HG03342 (cell line): ENCODE measurements at regions not wholly inside any gene's neighbourhood (a gene's known extent, or its start where the extent isn't known, plus 50 kb on each side); places are given as distances from the start of the nearest gene placed in this dataset.

ENCODE experiments used
- ATAC-seq: cut with Tn5 transposase; IDR thresholded peaks from one replicate; pipeline ENCODE4 v1.9.1; 2021; ENCODE audit warnings: mild to moderate bottlenecking, moderate library complexity; ENCODE audit not compliant: unreplicated experiment

DNA sequence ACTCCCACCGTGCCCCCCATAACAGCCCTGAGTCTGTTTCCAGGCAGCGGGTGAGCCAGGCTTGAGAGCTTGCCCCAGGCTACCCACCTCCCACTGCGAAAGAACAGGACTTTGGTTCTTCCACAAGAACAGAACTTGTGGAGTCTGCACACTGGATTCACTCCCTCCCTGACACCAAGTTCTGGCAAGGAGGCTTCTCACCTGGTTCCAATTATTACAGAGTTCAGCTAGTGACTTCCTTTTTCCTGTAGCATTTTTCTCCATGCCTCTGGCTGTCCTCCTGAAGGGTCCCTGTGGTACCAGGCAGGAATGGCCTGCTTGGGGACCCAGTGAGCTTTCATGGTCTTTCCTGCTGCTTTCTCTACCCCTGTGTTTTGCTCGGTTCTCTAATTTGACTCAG is 208.6 kb upstream of the SFRP2 start:
- no peak for ATAC-seq

DNA sequence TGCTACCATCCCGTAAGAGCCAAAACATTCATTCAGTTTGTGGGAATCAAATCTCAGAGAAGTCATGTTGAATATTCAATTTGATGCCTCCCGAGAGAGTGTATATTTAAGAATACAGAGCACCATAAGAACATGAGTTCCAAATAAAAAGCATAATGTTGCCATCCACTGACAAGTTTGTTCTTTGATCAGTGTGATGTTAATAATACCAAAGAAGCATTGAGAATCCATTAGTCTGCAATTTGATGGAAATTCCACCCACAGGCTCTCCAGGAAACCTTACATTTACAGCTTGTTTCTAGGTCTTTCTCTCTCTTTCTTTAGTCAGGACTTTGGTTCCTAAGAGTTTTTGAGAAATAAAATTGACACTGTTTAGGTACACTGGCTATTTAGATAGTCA is 200.6 kb upstream of the SFRP2 start:
- no peak for ATAC-seq

GRCh38 chr4:153988492-153989363 is 199.8 kb upstream of the SFRP2 start:
- no peak for ATAC-seq

GRCh38 chr4:153987291-153987690 is 198.4 kb upstream of the SFRP2 start:
- no peak for ATAC-seq

GRCh38 chr4:153976954-153977353 is 188.1 kb upstream of the SFRP2 start:
- ATAC-seq = no peak

DNA sequence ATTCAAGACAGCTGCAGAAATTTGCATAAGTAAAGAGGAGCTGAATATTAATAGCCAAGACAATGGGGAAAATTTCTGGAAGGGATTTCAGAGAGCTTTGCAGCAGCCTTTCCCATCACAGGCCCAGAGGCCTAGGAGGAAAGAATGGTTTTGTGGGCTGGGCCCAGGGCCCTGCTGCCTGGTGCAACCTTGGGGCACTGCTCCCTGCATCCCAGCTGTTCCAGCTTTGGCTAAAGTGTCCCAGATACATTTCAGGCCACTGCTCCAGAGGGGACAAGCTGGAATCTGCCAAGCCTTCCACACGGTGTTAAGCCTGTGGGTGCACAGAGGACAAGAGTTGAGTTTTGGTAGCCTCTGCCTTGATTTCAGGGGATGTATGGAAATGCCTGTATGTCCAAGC is 185.6 kb upstream of the SFRP2 start:
- no peak for ATAC-seq

DNA sequence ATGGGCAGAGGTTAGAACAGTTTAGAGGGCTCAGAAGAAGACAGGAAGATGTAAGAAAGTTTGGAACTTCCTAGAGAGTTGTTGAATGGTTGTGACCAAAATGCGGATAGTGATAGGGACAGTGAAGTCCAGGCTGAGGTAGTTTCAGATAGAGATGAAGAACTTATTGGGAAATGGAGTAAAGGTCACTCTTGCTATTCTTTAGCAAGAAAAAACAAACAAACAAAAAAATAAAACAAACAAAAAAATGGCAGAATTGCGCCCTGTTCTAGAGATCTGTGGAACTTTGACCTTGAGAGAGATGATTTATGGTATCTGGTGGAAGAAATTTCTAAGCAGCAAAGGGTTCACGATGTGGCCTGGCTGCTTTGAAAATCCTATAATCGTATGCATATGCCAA is 185.1 kb upstream of the SFRP2 start:
- no peak for ATAC-seq

DNA sequence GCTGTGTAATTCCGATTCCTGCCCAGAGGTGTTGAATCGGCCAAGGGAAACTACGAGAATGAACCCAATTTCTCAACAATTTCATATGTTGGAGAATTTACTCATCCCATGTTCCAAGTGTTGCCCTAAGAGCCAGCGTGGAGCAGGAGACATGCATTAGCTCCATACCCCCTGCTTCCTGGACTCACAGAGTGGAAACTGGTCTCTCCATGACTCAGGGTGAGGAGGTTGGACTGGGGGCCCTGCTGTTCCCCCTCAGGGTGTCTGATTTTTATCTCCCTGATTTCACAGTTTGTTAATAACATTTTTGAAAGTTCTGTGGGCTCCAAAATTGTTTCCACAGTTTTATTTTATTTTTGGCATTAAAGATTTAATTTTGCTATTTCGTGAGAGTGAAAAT is 183.0 kb upstream of the SFRP2 start:
- no peak for ATAC-seq

GRCh38 chr4:153970169-153970568 is 181.3 kb upstream of the SFRP2 start:
- no peak for ATAC-seq

DNA sequence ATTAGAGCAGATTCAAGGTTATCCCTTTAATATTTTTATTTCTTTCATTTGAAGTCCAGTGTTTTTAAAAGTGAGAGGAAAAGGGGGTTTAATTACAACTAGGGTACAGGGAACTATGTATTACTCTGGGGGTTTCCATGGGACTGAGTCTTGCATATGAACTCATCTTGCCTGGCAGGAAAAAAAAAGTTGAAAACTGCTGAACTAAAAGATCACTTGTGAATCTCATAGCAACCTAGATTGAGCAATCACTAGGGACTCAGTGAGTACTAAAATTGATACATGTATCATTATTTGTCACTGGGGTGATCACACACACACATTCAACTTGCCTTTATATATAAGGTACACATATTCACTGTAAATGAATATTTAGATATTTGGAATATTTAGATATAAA is 180.7 kb upstream of the SFRP2 start:
- ATAC-seq = no peak

DNA sequence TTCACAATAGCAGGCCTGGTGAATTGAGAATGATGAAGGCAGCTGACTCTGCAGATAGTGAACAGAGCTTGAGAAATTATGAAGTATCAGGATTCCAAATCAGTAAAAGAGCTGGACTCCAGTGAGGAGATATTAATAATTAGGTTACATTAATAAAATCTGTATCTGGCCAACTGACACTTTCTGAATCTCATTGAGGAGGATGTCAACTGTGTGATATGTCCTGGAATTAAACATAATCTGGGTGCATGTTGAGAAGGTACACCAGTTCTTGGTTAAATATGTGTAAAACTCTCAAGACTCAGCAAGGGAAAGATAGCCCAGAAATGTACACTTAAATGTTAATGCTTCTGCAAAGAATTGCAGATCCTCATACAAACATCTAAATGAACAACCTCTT is 177.8 kb upstream of the SFRP2 start:
- ATAC-seq = no peak

DNA sequence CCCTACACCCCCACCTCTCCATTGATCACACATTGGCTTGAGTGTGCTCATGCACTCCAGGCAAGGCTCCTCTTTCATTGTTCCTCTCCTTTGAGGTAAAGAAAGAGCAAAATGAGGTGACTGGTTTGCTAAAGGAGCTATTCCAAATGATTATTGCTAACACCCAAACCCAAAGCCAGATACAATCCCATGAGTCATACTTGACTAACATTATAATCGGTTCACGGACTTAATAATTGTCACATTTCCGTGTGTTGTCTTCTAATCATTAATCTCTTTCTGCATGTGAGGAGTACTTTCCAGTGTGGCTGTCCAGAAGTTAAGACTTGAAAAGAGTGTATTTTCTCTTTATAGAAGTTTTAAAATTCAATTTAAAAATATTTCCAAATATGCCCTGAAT is 174.3 kb upstream of the SFRP2 start:
- ATAC-seq = no peak

GRCh38 chr4:153962311-153963039 is 173.6 kb upstream of the SFRP2 start:
- ATAC-seq = no peak

- no peak for ATAC-seq
These were observed 166.4 kb upstream of the SFRP2 start for GRCh38 chr4:153955327-153955726.

DNA sequence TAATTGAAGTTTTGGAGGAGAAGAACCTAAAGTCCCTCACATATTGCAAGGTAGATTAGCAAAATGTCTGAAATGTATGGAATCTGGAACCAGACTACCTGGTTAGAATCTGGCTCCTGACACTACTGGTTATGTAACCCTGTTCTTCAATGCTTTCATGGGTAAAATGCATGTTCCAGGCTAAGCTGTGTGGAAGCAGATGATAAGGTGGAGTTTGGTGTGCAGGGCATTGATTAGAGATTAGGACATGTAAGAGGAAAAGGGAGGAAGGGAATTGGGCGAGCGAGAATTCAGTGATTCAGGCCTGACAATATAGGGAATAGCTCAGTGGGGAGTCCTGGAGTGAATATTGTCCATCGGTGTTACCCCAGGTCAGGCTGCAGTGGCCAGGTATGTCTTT is 165.8 kb upstream of the SFRP2 start:
- ATAC-seq = no peak

DNA sequence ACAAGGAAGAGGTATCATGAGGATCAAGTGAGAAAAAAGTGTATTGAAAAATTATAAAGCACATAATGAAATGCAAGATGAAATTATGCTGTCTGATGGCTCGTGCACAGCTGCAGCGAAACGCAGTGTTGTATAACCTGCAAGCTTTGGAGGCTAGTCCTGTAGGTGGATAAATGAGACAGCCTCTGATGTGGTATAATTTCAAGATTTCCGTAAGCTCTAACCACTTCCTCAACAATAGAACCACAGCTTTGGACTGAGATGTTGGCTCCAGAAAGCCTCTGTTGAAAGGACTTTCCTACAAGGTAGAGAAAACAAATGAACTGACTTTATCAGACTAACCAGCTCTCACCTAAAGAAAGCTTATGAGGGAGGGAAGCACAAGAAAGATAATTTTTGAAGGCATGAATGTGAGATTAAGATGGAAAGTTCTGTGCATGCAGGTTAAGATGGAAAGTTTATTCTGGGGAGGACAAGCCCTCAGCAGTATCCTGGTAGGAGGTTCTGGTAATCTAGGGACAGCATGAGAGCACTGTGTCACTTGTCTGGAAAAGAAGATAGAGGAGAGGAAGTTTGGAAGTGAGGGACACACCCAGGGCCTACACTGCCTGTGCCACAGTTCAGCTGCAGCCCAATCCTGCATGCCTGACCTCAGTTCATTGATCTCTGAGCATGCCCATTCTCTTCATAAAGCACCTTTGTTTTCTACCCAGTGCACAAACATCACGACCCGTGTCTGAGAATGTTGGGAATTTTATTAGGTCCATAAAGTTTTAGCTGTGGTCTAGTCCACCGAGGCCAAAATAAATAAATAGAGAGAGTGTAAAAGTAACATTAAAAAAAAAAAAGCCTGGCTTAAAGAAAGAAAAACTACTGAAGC is 161.5 kb upstream of the SFRP2 start:
- no peak for ATAC-seq

GRCh38 chr4:153948041-153948440 is 159.2 kb upstream of the SFRP2 start:
- ATAC-seq = no peak

GRCh38 chr4:153947124-153947523 is 158.2 kb upstream of the SFRP2 start:
- no peak for ATAC-seq

- ATAC-seq = no peak
These were observed 156.8 kb upstream of the SFRP2 start for GRCh38 chr4:153945704-153946103.

GRCh38 chr4:153943738-153944415 is 155.0 kb upstream of the SFRP2 start:
- no peak for ATAC-seq

- no peak for ATAC-seq
These were observed 152.0 kb upstream of the SFRP2 start for GRCh38 chr4:153940916-153941315.
